ENCODE measurements at regions not wholly inside any gene's neighbourhood (a gene's known extent, or its start where the extent isn't known, plus 50 kb on each side); places are given as distances from the start of the nearest gene placed in this dataset.
"Not testable (repeated sequence)": the region's sequence is repeated elsewhere in the genome, so short reads cannot be mapped to it uniquely, and the experiment has no call there.

DNA sequence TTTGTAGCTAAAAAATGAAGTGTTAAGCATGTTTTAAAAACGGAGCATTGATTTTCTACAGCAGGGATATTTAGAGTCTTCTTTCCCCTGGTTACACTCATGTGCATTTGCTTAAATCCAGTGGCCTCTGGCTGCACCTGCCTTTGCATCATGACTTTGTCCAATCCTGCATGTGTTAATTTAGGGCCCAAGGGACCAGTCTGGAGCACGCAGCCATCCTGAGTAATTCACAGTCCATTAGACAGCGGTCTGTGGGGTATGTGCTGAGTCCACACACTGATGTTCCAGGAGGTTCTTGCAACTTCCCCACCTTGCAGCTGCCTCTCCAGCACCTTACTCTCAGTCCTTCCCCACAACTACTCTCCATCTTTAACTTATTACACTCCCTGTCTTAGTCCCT, 60.7 kb upstream of the DPP6 start:
- TF ChIP-seq, protein P1, sequence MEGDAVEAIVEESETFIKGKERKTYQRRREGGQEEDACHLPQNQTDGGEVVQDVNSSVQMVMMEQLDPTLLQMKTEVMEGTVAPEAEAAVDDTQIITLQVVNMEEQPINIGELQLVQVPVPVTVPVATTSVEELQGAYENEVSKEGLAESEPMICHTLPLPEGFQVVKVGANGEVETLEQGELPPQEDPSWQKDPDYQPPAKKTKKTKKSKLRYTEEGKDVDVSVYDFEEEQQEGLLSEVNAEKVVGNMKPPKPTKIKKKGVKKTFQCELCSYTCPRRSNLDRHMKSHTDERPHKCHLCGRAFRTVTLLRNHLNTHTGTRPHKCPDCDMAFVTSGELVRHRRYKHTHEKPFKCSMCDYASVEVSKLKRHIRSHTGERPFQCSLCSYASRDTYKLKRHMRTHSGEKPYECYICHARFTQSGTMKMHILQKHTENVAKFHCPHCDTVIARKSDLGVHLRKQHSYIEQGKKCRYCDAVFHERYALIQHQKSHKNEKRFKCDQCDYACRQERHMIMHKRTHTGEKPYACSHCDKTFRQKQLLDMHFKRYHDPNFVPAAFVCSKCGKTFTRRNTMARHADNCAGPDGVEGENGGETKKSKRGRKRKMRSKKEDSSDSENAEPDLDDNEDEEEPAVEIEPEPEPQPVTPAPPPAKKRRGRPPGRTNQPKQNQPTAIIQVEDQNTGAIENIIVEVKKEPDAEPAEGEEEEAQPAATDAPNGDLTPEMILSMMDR (IDR thresholded peaks at IDR 0.05): not testable (repeated sequence)
- not testable (repeated sequence) for TF ChIP-seq POLR2A (IDR thresholded peaks at IDR 0.05)

Measured in thyroid gland (tissue), 4 donors.